GM19239 (cell line): ENCODE measurements at regions not wholly inside any gene's neighbourhood (a gene's known extent, or its start where the extent isn't known, plus 50 kb on each side); places are given as distances from the start of the nearest gene placed in this dataset.
A peak's percentile ranks its signal among the peaks of the same experiment; 100 is the strongest.

Experiments
- DNase-seq: peaks from one replicate; pipeline ENCODE4 v3.0.0; 2011; ENCODE audit warnings: low spot score; ENCODE audit not compliant: insufficient read length
- FAIRE-seq: peaks from 2 replicates; lab custom pipeline; 2011; peaks lifted over from hg19 to GRCh38; lab: Jason Lieb, UNC

GRCh38 chr11:122524898-122525297 is 130.6 kb upstream of the UBASH3B start:
- no peak for FAIRE-seq
- DNase-seq, result no peak

GRCh38 chr11:122523846-122524805 is 131.4 kb upstream of the UBASH3B start:
- FAIRE-seq (no peak), DNase-seq (no peak)

GRCh38 chr11:122521626-122522025 is 133.9 kb upstream of the UBASH3B start:
- DNase-seq (no peak), FAIRE-seq (no peak)

DNA sequence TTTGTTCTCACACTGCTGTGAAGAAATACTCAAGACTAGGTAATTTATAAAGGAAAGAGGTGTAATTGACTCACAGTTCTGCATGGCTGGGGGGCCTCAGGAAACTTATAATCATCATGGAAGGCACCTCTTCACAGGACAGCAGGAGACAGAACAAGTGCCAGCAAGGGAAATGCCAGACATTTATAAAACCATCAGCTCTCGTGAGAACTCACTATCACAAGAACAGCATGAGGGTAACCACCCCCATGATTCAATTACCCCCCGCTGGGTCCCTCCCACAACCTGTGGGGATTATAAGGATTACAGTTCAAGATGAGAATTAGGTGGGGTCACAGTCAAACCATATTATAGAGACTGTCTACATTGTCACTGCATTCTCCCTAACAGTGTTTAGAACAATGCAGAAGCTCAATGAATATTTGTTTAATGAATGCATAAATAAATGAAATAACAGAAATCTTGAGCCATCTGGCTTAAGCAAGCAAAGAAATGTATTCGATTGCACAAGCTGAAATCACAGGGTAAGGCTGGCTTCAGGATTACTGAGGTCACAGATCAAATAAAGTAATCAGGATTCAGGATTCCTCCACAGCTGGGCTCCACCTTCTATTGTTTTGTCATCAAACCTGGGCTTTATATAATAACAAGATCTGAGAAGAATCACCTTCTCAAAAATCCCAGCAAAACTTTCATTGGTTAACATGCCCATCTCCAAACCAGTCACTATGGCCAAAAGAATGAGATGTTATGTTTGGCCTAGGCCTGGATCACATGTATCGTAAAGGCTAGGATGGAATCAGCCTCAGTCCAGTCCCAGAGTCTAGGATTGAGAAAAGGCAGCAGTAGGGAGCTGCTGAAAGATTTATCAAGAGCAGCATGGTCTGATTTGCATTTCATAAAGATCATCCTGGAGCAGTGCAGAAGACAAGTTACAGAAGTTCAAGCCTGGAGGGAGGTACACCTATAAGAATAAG is 137.8 kb upstream of the UBASH3B start:
- no peak for FAIRE-seq

DNA sequence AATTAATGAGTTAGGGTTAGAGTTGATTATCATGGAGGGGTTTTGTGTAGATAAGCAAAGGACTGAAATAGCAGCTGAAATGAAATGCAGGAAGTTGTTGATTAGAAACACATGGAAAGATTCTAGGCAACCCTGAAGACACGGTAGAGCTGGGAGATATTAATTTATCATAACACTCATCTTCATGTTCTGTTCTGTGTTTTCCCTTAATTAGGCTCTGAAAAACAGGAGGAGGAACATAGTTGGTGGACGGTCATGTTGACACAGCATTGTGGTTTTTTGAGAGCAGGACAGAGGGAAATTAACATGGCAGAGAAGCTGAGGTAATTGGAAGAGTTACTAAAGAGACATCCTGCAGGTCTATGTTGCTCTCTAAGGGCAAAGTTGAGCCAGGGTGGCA is 138.8 kb upstream of the UBASH3B start:
- FAIRE-seq (no peak), DNase-seq (no peak)

More for the DNA sequence above, 137.8 kb upstream of the UBASH3B start:
- no peak for DNase-seq

- no peak for DNase-seq
Measured at GRCh38 chr11:122513997-122514396, 141.5 kb upstream of the UBASH3B start.

GRCh38 chr11:122513328-122513727 is 142.2 kb upstream of the UBASH3B start:
- no peak for DNase-seq
- no peak for FAIRE-seq

More at GRCh38 chr11:122513997-122514396, 141.5 kb upstream of the UBASH3B start:
- FAIRE-seq, result no peak

DNA sequence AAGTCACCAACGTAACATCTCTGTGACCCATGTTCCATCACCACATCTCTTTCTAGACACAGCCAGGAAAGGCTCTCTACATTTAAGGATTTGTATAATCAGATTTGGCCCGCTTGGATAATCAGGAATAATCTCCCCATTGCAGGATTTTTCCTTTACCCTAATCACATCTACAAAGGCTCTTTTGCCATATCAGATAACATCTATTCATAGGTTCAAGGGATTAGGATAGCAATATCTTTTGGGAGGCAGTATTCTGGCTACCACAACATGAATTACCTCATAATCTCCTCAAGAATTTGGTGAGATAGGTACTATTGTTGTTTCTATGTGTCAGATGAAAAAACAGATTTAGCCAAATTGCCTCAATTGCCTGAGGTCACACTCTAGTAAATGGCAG is 142.8 kb upstream of the UBASH3B start:
- no peak for DNase-seq
- no peak for FAIRE-seq

DNA sequence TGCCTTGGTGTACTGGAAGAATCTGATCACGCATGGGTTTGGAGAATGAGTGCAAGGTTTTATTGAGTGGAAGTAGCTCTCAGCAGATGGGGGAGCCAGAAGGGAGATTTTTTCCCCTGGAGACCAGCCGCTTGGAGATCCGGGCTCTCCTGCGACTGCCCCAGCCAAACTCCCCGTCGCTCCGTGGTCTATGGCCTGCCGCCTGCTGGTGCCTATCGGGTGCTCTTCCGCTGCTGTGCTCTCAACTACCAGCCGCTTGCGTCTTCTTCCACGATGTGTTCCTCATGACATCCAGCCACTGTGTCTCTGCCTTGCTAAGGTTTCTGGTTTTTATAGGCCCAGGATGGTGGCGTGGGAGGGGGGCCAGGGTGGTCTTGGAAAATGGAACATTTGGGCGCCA is 145.6 kb upstream of the UBASH3B start:
- DNase-seq, result no peak
- FAIRE-seq, result no peak

GRCh38 chr11:122509091-122509490 is 146.4 kb upstream of the UBASH3B start:
- DNase-seq, result no peak
- FAIRE-seq, result no peak

- peak; percentile 80 for FAIRE-seq
- peak; percentile 24 for DNase-seq
Measured at GRCh38 chr11:122505304-122506006, 150.1 kb upstream of the UBASH3B start.

DNA sequence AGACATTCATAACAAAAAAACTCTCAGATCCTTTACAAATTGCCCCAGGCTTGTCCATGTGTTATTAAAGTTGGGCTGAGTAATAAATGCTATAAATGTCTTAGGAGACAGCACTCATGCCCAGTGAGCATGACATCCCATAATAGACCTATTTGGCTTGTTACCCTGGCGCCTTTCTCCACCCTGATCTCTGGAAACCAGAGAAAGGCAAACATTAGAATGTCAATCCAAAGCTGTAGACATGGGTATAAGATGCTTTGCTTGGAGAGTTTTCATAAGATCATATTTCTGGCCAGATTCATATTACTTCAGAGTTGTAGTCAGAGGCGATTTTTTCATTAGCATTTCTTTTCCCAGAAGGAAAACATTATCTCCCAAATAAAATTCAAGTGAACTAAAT is 161.3 kb upstream of the UBASH3B start:
- FAIRE-seq, result no peak
- no peak for DNase-seq

DNA sequence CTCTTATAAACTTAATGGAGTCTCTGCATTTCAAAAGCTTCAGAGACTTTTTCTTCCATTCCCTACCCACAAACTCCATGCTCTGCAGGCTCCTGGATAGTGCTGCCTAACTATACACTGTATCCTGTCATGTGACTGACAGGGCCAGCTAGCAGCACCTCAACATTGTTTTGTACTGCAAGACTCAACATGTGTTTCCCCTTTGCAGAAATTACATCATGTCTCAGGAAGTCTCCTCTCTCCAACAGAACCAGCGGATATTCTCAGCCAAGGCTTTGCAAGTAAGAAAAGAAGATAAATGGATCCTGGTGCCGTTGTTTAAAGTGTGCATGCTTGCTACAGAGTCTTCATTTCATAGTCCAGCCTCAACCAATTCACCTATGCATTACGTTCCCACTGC is 164.0 kb upstream of the UBASH3B start:
- no peak for DNase-seq

DNA sequence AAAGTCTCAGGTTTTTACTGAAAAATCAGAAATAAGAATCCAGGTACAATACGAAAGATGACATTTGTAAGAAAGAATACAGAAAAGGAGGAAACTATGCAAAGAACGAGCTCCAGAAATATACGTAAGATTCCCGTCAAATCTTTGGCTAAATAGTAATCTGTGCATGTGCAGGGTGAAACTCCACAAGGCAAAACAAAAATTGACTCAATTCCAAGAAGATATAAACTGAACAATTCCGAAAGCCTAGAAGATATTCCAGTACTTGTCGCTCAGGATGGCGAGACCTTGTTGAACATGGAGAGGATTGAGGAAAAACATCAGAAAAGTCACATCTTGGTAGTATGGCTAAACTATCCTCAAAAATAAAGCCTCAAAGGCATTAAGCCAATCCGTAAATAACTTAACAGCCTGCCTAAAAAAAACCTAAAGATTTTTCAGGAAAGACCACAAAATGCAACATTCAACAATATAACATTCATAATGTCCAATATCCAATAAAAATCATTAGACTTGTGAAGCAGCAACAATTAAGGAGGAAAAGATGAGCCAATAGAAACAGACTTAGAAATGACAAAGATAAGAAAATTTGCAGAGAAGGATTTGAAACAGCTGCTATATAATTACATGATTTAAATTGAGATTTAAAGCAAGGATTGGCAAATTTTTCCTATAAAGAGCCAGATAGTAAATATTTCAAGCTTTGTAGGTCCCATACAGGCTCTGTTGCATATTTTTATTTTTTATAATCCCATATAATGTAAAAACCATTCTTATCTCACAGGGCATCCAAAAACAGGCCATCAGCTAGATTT is 166.4 kb upstream of the UBASH3B start:
- FAIRE-seq, result no peak

More for the DNA sequence above, 164.0 kb upstream of the UBASH3B start:
- FAIRE-seq, result no peak

DNA sequence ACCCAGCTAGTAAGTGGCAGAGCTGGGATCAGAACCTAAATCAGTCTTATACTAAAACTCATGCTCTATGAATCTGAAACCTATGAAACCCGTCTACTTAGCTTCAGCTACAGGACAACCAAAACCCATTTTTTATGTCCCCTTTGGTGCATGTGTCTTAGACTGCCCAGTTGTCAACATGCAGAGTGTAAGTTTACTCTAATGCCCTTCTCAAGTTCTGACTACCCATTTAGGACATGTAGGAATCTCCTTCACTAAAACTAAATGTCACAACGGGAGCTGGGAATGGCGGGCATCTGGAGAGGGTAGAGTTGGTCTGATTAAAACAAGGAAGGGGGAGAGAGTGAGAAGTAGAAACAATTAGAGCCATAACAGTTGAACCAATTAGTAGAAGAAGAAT is 167.9 kb upstream of the UBASH3B start:
- no peak for FAIRE-seq
- DNase-seq, result no peak

More for the DNA sequence above, 166.4 kb upstream of the UBASH3B start:
- DNase-seq, result no peak

- no peak for DNase-seq
- no peak for FAIRE-seq
Measured at GRCh38 chr11:122486793-122487495, 168.6 kb upstream of the UBASH3B start.

DNA sequence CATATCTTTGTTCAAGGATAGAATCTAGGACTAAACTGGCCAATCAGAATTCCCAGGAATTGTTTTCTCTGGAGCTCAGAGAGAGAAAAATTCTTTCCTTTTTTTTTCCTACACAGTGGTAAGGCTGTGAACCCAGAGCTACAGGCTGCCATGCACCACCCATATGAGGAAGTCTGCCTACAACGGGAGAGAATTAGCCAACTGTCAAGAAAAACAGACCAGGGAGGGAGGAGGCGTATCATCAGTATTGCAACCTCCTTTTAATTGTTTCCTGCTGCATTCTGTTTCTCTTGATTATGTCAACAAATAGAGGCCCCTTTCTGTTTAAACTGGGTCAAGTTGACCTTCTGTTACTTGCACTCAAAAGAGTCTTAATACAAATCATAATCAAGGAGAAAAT is 176.5 kb upstream of the UBASH3B start:
- FAIRE-seq (no peak), DNase-seq (no peak)

GRCh38 chr11:122468965-122469364 is 186.6 kb upstream of the UBASH3B start:
- no peak for FAIRE-seq
- no peak for DNase-seq

- FAIRE-seq (no peak), DNase-seq (no peak)
Measured at GRCh38 chr11:122463530-122463929, 192.0 kb upstream of the UBASH3B start.
